Stomach (tissue), 8 donors: ENCODE measurements at regions not wholly inside any gene's neighbourhood (a gene's known extent, or its start where the extent isn't known, plus 50 kb on each side); places are given as distances from the start of the nearest gene placed in this dataset.
A peak's percentile ranks its signal among the peaks of the same experiment; 100 is the strongest.

Source experiments
- DNase-seq, 2 donors: peaks; one replicate each; pipeline versions ENCODE4 v3.0.0 to v3.0.0-alpha.2; 2013 to 2019
- H3K27ac ChIP-seq, 5 donors: fragments of 200-600 bp in 4 of 5; sonication (generic) in 4 of 5; one replicate each; pipeline ENCODE4 v1.5.1; 2013 to 2019; ENCODE audit warnings: mild to moderate bottlenecking in 1 of 5, moderate library complexity in 1 of 5
- H3K27me3 ChIP-seq, 3 donors: fragments of 200-600 bp; sonication (generic); one replicate each; pipeline ENCODE4 v1.5.1; 2017 to 2019; ENCODE audit warnings: mixed run types in 1 of 3
- H3K36me3 ChIP-seq, 4 donors: fragments of 200-600 bp; sonication (generic); 1 replicate in 3 of 4; 2 replicates in 1 of 4; pipeline ENCODE4 v1.5.1; 2016 to 2019
- H3K4me1 ChIP-seq, 4 donors: fragments of 200-600 bp; sonication (generic); one replicate each; pipeline ENCODE4 v1.5.1; 2016 to 2019
- H3K4me3 ChIP-seq, 4 donors: fragments of 200-600 bp; sonication (generic) in 3 of 4; one replicate each; pipeline ENCODE4 v1.5.1; 2016 to 2019; ENCODE audit warnings: mild to moderate bottlenecking in 1 of 4
- H3K9me3 ChIP-seq, 4 donors: fragments of 200-600 bp; sonication (generic); one replicate each; pipeline ENCODE4 v1.5.1; 2016 to 2019
- EP300 ChIP-seq: sonication (generic); formaldehyde crosslinking; IDR thresholded peaks from one replicate; pipeline ENCODE4 v1.6.1; 2017; ENCODE audit warnings: antibody characterized with exemption
- POLR2A ChIP-seq, 4 donors: fragments of 450-650 bp; IDR thresholded peaks; one replicate each; pipeline ENCODE4 v1.6.1; 2016; ENCODE audit warnings: antibody characterized with exemption in 4 of 4, control low read depth in 2 of 4, mild to moderate bottlenecking in 1 of 4, moderate library complexity in 1 of 4
- POLR2AphosphoS5 ChIP-seq, 3 donors: sonication (generic); formaldehyde crosslinking; IDR thresholded peaks; one replicate each; pipeline ENCODE4 v1.6.1; 2016; ENCODE audit warnings: antibody characterized with exemption in 3 of 3
- WGBS, 5 donors: extraction: QIAGEN DNeasy Blood & Tissue Kit in 3 of 5; methylation state at CpG; one replicate each; pipeline versions ENCODE4 v1.1.5 to v1.1.7; 2013 to 2018; 5-methylcytosine and 5-hydroxymethylcytosine counted together
- intact Hi-C: fragments of 100-400 bp; cut with DNase I; formaldehyde crosslinking; loops from one replicate; pipeline ENCODE4 v1.15.1; 2023; ENCODE audit warnings: low total_unique reads
- TF ChIP-seq, protein P1 (sequence below), 7 experiments: fragments of 450-650 bp in 4 of 7; fragments of 200-600 bp in 3 of 7; sonication (generic) in 3 of 7; IDR thresholded peaks; one replicate each; pipeline ENCODE4 v1.5.1; 2016 to 2019; ENCODE audit warnings: antibody characterized with exemption in 7 of 7, control low read depth in 2 of 7, mild to moderate bottlenecking in 1 of 7
- donor health status: healthy with polysubstance abuse.
- donor health status: Bipolar disorder and iron deficiency.
- donor health status: healthy.

- Histone ChIP-seq H3K4me1 (no peaks in the 10 kb centered on the region), H3K27me3 (no peaks in the 10 kb centered on the region), H3K27ac (no peak overlapping the region), H3K9me3 (no peaks in the 10 kb centered on the region), H3K4me3 (no peak overlapping the region), H3K36me3 (no peaks in the 10 kb centered on the region)
- peak in 1 of 2 donors; percentile 17 for DNase-seq
- TF ChIP-seq, protein P1, sequence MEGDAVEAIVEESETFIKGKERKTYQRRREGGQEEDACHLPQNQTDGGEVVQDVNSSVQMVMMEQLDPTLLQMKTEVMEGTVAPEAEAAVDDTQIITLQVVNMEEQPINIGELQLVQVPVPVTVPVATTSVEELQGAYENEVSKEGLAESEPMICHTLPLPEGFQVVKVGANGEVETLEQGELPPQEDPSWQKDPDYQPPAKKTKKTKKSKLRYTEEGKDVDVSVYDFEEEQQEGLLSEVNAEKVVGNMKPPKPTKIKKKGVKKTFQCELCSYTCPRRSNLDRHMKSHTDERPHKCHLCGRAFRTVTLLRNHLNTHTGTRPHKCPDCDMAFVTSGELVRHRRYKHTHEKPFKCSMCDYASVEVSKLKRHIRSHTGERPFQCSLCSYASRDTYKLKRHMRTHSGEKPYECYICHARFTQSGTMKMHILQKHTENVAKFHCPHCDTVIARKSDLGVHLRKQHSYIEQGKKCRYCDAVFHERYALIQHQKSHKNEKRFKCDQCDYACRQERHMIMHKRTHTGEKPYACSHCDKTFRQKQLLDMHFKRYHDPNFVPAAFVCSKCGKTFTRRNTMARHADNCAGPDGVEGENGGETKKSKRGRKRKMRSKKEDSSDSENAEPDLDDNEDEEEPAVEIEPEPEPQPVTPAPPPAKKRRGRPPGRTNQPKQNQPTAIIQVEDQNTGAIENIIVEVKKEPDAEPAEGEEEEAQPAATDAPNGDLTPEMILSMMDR (IDR thresholded peaks at IDR 0.05): no peak
- TF ChIP-seq POLR2AphosphoS5 (IDR thresholded peaks at IDR 0.05): no peak
- no peak for TF ChIP-seq POLR2A (IDR thresholded peaks at IDR 0.05)
- no peak for TF ChIP-seq EP300
- 38 to 48% (median 44%) methylated on average over 3 of the region's 3 CpGs for WGBS, 5 donors
- intact Hi-C loops: no loop called here
These were observed 645.0 kb downstream of the IRS1 start for GRCh38 chr2:226154610-226155009.

GRCh38 chr2:226153553-226153952 is 646.1 kb downstream of the IRS1 start:
- TF ChIP-seq, protein P1 (IDR thresholded peaks at IDR 0.05): no peak
- no peak for TF ChIP-seq POLR2A (IDR thresholded peaks at IDR 0.05)
- 59 to 71% (median 68%) methylated on average over 3 of the region's 3 CpGs for WGBS, 5 donors

DNA sequence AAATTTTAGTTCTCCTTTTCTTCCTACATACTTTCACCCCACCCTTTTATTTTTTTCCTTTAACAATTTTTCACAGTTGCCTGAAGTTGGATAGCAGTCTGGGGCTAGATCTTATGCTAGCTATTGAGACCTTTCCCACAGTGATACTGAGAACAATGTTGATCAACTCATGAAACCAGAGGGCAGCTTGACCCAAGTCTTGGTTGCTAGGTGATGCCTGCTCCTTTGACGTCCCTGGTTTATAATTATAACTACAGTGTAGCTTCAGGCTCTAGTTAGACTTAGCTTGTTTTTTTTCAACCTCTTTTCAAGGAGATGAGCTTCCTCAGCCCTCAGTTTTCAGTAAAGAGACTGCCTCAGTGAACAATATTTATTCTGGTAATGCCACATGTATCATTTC is 648.5 kb downstream of the IRS1 start:
- H3K27me3 ChIP-seq: no peaks in the 10 kb centered on the region
- no peaks in the 10 kb centered on the region for H3K4me1 ChIP-seq
- intact Hi-C loops: no loop called here
- DNase-seq: peak in 1 of 2 donors; percentile 24
- H3K4me3 ChIP-seq: no peak overlapping the region
- TF ChIP-seq EP300 (no peak), POLR2AphosphoS5 (IDR thresholded peaks at IDR 0.05) (no peak), POLR2A (IDR thresholded peaks at IDR 0.05) (no peak)
- TF ChIP-seq, protein P1 (IDR thresholded peaks at IDR 0.05): no peak
- no peaks in the 10 kb centered on the region for H3K9me3 ChIP-seq
- H3K27ac ChIP-seq: no peak overlapping the region
- WGBS, 5 donors: 13 to 33% (median 24%) methylated on average over 1 of the region's 1 CpG
- H3K36me3 ChIP-seq: no peaks in the 10 kb centered on the region

More at GRCh38 chr2:226153553-226153952, 646.1 kb downstream of the IRS1 start:
- Histone ChIP-seq H3K27ac (no peak overlapping the region), H3K36me3 (no peaks in the 10 kb centered on the region), H3K4me1 (no peaks in the 10 kb centered on the region), H3K4me3 (no peak overlapping the region), H3K27me3 (no peaks in the 10 kb centered on the region), H3K9me3 (no peaks in the 10 kb centered on the region)
- intact Hi-C loops: no loop called here
- no peak for DNase-seq

DNA sequence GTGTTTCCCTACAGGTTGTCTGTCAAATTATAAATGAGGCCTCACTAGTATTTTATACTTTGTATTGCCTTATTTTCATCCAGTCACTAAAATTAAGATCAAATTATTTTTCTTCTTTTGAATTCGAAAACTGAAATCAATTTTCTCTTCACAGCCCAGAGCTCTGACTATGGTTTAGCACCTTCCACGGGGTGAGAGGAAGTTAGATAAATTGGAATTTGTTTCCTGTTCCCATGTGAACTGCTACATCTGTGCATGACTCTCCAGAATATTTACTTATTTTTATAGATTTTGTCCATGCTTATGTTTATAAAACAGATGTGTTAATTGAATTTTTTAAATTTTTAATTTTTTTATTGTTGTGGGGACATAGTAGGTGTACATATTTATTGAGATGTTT is 656.5 kb downstream of the IRS1 start:
- Histone ChIP-seq H3K36me3 (no peaks in the 10 kb centered on the region), H3K4me3 (no peak overlapping the region), H3K9me3 (no peaks in the 10 kb centered on the region), H3K27ac (no peak overlapping the region), H3K27me3 (no peaks in the 10 kb centered on the region), H3K4me1 (no peaks in the 10 kb centered on the region)
- DNase-seq: no peak
- intact Hi-C loops: no loop called here
- TF ChIP-seq EP300 (no peak), POLR2A (IDR thresholded peaks at IDR 0.05) (no peak), POLR2AphosphoS5 (IDR thresholded peaks at IDR 0.05) (no peak)
- TF ChIP-seq, protein P1 (IDR thresholded peaks at IDR 0.05): no peak
- 47 to 66% (median 59%) methylated on average over 2 of the region's 2 CpGs for WGBS, 5 donors
